ENCODE measurements at regions not wholly inside any gene's neighbourhood (a gene's known extent, or its start where the extent isn't known, plus 50 kb on each side); places are given as distances from the start of the nearest gene placed in this dataset.

- TF ChIP-seq EZH2 (IDR thresholded peaks at IDR 0.05; ENCODE audit: insufficient read depth, low read length) = no peak
- TF ChIP-seq, protein P1, sequence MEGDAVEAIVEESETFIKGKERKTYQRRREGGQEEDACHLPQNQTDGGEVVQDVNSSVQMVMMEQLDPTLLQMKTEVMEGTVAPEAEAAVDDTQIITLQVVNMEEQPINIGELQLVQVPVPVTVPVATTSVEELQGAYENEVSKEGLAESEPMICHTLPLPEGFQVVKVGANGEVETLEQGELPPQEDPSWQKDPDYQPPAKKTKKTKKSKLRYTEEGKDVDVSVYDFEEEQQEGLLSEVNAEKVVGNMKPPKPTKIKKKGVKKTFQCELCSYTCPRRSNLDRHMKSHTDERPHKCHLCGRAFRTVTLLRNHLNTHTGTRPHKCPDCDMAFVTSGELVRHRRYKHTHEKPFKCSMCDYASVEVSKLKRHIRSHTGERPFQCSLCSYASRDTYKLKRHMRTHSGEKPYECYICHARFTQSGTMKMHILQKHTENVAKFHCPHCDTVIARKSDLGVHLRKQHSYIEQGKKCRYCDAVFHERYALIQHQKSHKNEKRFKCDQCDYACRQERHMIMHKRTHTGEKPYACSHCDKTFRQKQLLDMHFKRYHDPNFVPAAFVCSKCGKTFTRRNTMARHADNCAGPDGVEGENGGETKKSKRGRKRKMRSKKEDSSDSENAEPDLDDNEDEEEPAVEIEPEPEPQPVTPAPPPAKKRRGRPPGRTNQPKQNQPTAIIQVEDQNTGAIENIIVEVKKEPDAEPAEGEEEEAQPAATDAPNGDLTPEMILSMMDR (IDR thresholded peaks at IDR 0.05; ENCODE audit: insufficient read depth, low read depth, low read length) = no peak
Observed at GRCh38 chrX:1134976-1135375, 77.5 kb downstream of the CRLF2 start.
